B cell (primary cell): ENCODE measurements at regions not wholly inside any gene's neighbourhood (a gene's known extent, or its start where the extent isn't known, plus 50 kb on each side); places are given as distances from the start of the nearest gene placed in this dataset.

Experiments
- ATAC-seq: fragments of 200-7000 bp; cut with Tn5 transposase; one replicate; pipeline ENCODE4 v1.10.0; 2021; ENCODE audit warnings: low read depth, mild to moderate bottlenecking, moderate number of reproducible peaks, moderate library complexity
- CTCF ChIA-PET: fragments of 350-600 bp; sonication (Branson Sonifier 250); formaldehyde crosslinking; loops from one replicate; lab custom pipeline; 2021; ENCODE audit warnings: antibody characterized with exemption, inconsistent platforms; lab: Charles Lee
- POLR2A ChIA-PET: fragments of 350-600 bp; sonication (Branson Sonifier 250); formaldehyde crosslinking; loops from one replicate; lab custom pipeline; 2021; ENCODE audit warnings: antibody characterized with exemption; lab: Charles Lee
- DNase-seq: peaks from one replicate; pipeline ENCODE4 v3.0.0; 2013
- H2AFZ ChIP-seq: 2 replicates; pipeline ENCODE4 v1.6.1; 2012; ENCODE audit warnings: mild to moderate bottlenecking, low read depth, low read length; ENCODE audit not compliant: insufficient read depth, poor library complexity, severe bottlenecking
- H3K27ac ChIP-seq, 2 donors: 1 replicate in 1 of 2; 2 replicates in 1 of 2; pipeline ENCODE4 v1.5.1; 2012 to 2013; ENCODE audit warnings: low read length in 2 of 2, mild to moderate bottlenecking in 2 of 2, moderate library complexity in 1 of 2
- H3K27me3 ChIP-seq, 4 experiments: fragments of 200-600 bp in 1 of 4; sonication (generic) in 1 of 4; replicated peaks in 1 of 4; 1 replicate in 2 of 4; 2 replicates in 2 of 4; pipeline versions ENCODE4 v1.6.1 to v1.7.0; 2013 to 2016; ENCODE audit warnings: low read length in 3 of 4, mild to moderate bottlenecking in 2 of 4, mixed read lengths in 1 of 4, moderate library complexity in 1 of 4; ENCODE audit not compliant: insufficient read depth in 4 of 4, control insufficient read depth in 3 of 4; ENCODE audit errors: control extremely low read depth in 1 of 4
- H3K36me3 ChIP-seq, 2 experiments: replicated peaks in 1 of 2; 1 replicate in 1 of 2; 2 replicates in 1 of 2; pipeline versions ENCODE4 v1.6.1 to v1.7.1; 2013; ENCODE audit warnings: low read length in 1 of 2; ENCODE audit not compliant: insufficient read depth in 2 of 2, control insufficient read depth in 1 of 2; ENCODE audit errors: control extremely low read depth in 1 of 2, extremely low read depth in 1 of 2
- H3K4me1 ChIP-seq, 2 donors: fragments of 200-600 bp in 1 of 2; sonication (generic) in 1 of 2; 1 replicate in 1 of 2; 2 replicates in 1 of 2; pipeline versions ENCODE4 v1.5.1 to v1.6.1; 2013 to 2017; ENCODE audit warnings: low read length in 2 of 2; ENCODE audit not compliant: control insufficient read depth in 2 of 2, insufficient read depth in 2 of 2
- H3K4me2 ChIP-seq: replicated peaks from 2 replicates; pipeline ENCODE3; 2012; ENCODE audit warnings: mild to moderate bottlenecking, low read depth, low read length; ENCODE audit not compliant: poor library complexity, severe bottlenecking
- H3K4me3 ChIP-seq, 5 experiments: fragments of 200-600 bp in 1 of 5; sonication (generic) in 1 of 5; 1 replicate in 3 of 5; 2 replicates in 2 of 5; pipeline versions ENCODE4 v1.5.1 to v1.7.0; 2011 to 2016; ENCODE audit warnings: low read length in 4 of 5, mild to moderate bottlenecking in 4 of 5, low read depth in 2 of 5, control low read depth in 1 of 5, moderate library complexity in 1 of 5; ENCODE audit not compliant: insufficient read depth in 1 of 5; ENCODE audit errors: control extremely low read depth in 1 of 5, extremely low read depth in 1 of 5
- H3K79me2 ChIP-seq: fragments of 200-600 bp; sonication (generic); one replicate; pipeline ENCODE4 v1.6.0; 2016; ENCODE audit warnings: low read length; ENCODE audit not compliant: control insufficient read depth, insufficient read depth
- H3K9ac ChIP-seq: fragments of 200-600 bp; sonication (generic); 2 replicates; pipeline ENCODE4 v1.6.1; 2017; ENCODE audit warnings: mild to moderate bottlenecking, low read length, moderate library complexity
- H3K9me3 ChIP-seq, 3 donors: one replicate each; pipeline versions ENCODE4 v1.6.1 to v1.7.1; 2013; ENCODE audit warnings: low read length in 2 of 3; ENCODE audit not compliant: control insufficient read depth in 2 of 3, insufficient read depth in 1 of 3; ENCODE audit errors: control extremely low read depth in 1 of 3
- H4K20me1 ChIP-seq: 2 replicates; pipeline ENCODE4 v1.6.0; 2012; ENCODE audit warnings: mild to moderate bottlenecking, low read length; ENCODE audit not compliant: insufficient read depth, control insufficient read depth, poor library complexity, severe bottlenecking
- H3K27ac Mint-ChIP-seq: one replicate; pipeline ENCODE4 v1.8.0; 2021; ENCODE audit warnings: mixed read lengths
- H3K27me3 Mint-ChIP-seq: one replicate; pipeline ENCODE4 v1.8.0; 2021; ENCODE audit warnings: mixed read lengths
- H3K4me1 Mint-ChIP-seq: one replicate; pipeline ENCODE4 v1.8.0; 2021; ENCODE audit warnings: mixed read lengths
- H3K4me3 Mint-ChIP-seq: one replicate; pipeline ENCODE4 v1.8.0; 2021; ENCODE audit warnings: mixed read lengths
- H3K9me3 Mint-ChIP-seq: one replicate; pipeline ENCODE4 v1.8.0; 2022; ENCODE audit warnings: mixed read lengths; ENCODE audit not compliant: insufficient read depth
- EZH2 ChIP-seq: IDR thresholded peaks from 2 replicates; pipeline ENCODE4 v1.6.1; 2012; ENCODE audit warnings: borderline replicate concordance, low read depth, mild to moderate bottlenecking, moderate library complexity, low read length; ENCODE audit not compliant: insufficient read depth, poor library complexity, severe bottlenecking
- WGBS: methylation state at CpG from one replicate; pipeline ENCODE4 v1.1.5; 2013; ENCODE audit warnings: missing lambda C conversion rate; ENCODE audit not compliant: insufficient coverage; 5-methylcytosine and 5-hydroxymethylcytosine counted together
- intact Hi-C: fragments of 100-400 bp; cut with micrococcal nuclease; formaldehyde crosslinking; loops from one replicate; pipeline ENCODE4 v1.10.0; 2022
- TF ChIP-seq, protein P1 (sequence below): fragments of 200-600 bp; IDR thresholded peaks from one replicate; pipeline ENCODE4 v1.8.0; 2022; ENCODE audit warnings: antibody characterized with exemption, mild to moderate bottlenecking

DNA sequence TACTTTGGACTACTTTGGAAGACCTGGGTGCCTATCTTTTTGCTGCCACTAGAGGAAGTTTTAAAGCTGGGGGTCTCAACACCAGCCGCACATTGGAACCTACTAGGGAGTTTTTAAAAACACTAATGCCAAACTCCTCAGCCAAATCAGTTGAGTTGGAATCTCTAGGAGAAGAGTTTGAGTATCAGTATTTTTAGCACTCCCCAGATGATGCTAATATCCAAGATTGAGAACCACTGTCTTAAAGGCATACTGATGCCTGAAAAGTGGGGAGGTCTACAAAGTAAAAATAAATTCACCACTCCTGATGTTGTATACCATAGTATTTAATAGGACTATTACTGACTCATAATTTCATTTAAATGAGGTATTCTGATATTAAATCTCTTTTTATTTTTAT is 62.9 kb upstream of the COL21A1 start:
- WGBS: no CpG with 5 or more reads among the region's 1 CpG
- H4K20me1 ChIP-seq: no peaks in the 10 kb centered on the region
- H3K36me3 ChIP-seq: no peaks in the 10 kb centered on the region
- H3K4me1 ChIP-seq: no peaks in the 10 kb centered on the region
- Mint-ChIP-seq H3K4me1 (no peaks in the 10 kb centered on the region), H3K9me3 (peaks cover 3% of the 10 kb centered on the region), H3K27me3 (no peaks in the 10 kb centered on the region), H3K27ac (no peak overlapping the region), H3K4me3 (no peak overlapping the region)
- ChIA-PET POLR2A (no interaction called here), CTCF (no interaction called here)
- no peak overlapping the region for H3K9ac ChIP-seq
- H3K27ac ChIP-seq: no peak overlapping the region
- H3K4me2 ChIP-seq: no peak overlapping the region
- no peak overlapping the region for H2AFZ ChIP-seq
- no peak overlapping the region for H3K4me3 ChIP-seq
- H3K9me3 ChIP-seq: peaks cover 0 to 2% (median 0%) of the 10 kb centered on the region in 3 donors
- intact Hi-C loops: no loop called here
- TF ChIP-seq EZH2: no peak
- TF ChIP-seq, protein P1, sequence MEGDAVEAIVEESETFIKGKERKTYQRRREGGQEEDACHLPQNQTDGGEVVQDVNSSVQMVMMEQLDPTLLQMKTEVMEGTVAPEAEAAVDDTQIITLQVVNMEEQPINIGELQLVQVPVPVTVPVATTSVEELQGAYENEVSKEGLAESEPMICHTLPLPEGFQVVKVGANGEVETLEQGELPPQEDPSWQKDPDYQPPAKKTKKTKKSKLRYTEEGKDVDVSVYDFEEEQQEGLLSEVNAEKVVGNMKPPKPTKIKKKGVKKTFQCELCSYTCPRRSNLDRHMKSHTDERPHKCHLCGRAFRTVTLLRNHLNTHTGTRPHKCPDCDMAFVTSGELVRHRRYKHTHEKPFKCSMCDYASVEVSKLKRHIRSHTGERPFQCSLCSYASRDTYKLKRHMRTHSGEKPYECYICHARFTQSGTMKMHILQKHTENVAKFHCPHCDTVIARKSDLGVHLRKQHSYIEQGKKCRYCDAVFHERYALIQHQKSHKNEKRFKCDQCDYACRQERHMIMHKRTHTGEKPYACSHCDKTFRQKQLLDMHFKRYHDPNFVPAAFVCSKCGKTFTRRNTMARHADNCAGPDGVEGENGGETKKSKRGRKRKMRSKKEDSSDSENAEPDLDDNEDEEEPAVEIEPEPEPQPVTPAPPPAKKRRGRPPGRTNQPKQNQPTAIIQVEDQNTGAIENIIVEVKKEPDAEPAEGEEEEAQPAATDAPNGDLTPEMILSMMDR: no peak
- H3K27me3 ChIP-seq: no peaks in the 10 kb centered on the region
- H3K79me2 ChIP-seq: no peaks in the 10 kb centered on the region
- DNase-seq (no peak), ATAC-seq (no peak)

DNA sequence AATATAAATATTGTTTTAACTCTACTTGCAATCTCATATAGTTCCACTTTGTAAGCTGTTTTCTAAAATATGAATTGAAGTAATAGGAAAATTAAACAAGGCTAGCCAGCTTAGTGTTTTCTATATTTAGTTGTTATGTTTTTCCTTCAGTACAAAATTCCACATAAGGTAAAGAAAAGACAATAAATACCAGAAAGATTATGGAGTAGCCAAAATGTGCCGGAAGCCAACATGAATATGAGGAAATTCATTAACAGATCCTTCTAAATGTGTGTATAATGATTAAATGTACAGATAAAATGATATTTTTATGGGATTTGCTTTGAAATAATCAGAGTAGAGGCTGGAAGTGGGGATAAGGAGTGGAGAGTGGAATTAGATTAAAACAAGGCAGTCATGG is 52.5 kb upstream of the COL21A1 start:
- Histone ChIP-seq H3K4me1 (no peaks in the 10 kb centered on the region), H4K20me1 (no peaks in the 10 kb centered on the region), H3K4me3 (no peak overlapping the region), H3K9ac (no peak overlapping the region), H3K79me2 (no peaks in the 10 kb centered on the region), H3K27ac (no peak overlapping the region), H2AFZ (no peak overlapping the region), H3K27me3 (no peaks in the 10 kb centered on the region), H3K4me2 (no peak overlapping the region), H3K9me3 (no peaks in the 10 kb centered on the region), H3K36me3 (no peaks in the 10 kb centered on the region)
- ATAC-seq: no peak
- Mint-ChIP-seq H3K4me1 (no peaks in the 10 kb centered on the region), H3K27me3 (no peaks in the 10 kb centered on the region), H3K4me3 (no peak overlapping the region), H3K9me3 (peaks cover 3% of the 10 kb centered on the region), H3K27ac (no peak overlapping the region)
- WGBS: no CpG with 5 or more reads among the region's 1 CpG
- POLR2A ChIA-PET: no interaction called here
- TF ChIP-seq EZH2: no peak
- TF ChIP-seq, protein P1: no peak
- intact Hi-C loops: no loop called here
- no peak for DNase-seq
- CTCF ChIA-PET: no interaction called here
